Suppressor macrophage treated with lipopolysaccharide for 4 hours (primary cell): ENCODE measurements at regions not wholly inside any gene's neighbourhood (a gene's known extent, or its start where the extent isn't known, plus 50 kb on each side); places are given as distances from the start of the nearest gene placed in this dataset.

ENCODE experiments used
- DNase-seq: peaks from one replicate; pipeline ENCODE4 v3.0.0-alpha.2; 2020

- DNase-seq = no peak
Observed at GRCh38 chr3:193754719-193755118, 161.7 kb downstream of the OPA1 start.

DNA sequence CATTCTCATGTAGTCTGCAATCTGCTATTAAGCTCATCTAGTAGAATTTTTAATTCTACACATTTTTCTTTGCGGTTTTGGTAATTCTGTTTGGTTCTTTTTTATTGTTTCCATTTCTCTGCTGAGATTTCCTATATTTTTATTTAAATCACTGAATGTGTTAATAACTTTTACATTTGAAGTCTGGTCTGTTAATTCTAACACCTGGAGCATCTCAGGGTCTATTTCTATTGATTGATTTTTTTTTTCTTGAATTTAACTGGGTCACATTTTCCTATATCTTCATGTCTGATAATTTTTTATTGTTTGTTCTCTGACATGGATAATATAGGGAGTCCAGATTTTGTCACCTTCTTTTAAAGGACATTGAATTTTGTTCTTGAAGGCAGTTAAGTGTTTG lies 163.5 kb downstream of the OPA1 start:
- DNase-seq = no peak

DNA sequence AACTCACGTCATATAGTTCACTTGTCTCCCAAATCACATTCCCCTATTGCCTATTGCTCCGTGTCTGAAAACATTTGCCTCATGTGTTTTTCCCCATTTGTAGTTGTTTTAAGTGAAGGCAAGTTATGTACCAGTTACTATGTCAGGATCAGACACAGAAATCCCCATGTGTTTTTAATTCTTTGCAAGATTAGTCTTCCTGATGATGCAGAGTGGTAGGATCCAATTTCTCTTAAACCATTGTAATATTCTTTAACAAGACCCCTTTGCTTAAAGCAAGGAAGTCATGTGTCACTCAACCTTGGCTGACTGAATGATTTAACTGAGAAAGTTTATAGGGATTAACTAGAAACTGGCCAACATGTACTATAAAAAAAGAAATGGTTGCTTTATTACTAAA lies 164.4 kb downstream of the OPA1 start:
- DNase-seq = no peak

DNA sequence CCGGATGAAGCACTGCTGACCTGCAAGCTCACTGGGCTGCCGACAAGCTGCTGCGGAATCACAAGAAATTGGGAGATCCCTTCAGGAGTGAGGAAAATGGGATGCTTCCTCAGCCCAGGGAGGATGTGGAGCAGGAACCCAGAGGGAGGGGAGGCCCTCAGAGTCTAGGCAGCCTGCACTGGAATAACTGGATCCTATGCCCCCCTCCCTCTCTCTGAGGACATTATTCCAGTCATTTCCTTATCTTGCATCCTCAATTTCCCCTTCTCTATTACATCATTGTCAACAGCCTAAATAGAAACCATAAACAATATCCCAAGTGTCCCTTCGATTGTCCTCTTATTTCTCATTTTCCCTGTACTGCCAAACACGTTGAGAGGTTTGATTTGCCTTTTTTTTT lies 169.0 kb downstream of the OPA1 start:
- DNase-seq = no peak

GRCh38 chr3:193762657-193763056 lies 169.6 kb downstream of the OPA1 start:
- DNase-seq = no peak

GRCh38 chr3:193764959-193765358 lies 172.0 kb downstream of the OPA1 start:
- DNase-seq = no peak

DNA sequence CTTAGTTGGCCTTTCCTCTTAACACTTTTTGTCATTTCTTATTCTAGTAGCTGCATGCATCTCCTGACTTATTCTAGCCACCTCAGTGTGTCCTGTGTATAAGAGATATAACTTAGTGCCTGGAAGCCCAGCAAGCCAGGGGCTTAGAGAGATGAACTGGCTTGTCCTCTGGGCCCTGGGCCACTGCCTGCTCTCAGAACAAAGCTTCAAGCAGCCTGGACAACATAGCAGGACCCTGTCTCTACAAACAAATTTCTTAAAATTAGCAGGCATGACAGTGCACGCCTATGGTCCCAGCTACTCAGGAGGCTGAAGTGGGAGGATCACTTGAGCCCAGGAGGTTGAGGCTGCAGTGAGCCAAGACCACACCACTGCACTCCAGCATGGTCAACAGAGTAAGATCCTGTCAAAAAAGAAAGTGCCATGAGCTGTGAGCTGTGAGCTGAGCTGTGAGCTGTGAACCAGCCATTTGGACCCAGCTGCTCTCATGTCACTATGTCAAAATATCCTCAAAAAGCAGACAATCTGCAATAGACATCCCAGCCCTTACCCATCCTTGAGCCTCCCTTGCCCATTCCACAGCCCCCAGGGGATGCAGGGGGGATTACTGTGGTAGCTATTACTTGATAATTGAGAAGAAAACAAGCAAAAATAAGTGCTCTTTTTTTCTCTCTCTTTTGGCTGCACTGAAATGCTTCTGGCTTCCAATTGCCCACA lies 174.5 kb downstream of the OPA1 start:
- no peak for DNase-seq

DNA sequence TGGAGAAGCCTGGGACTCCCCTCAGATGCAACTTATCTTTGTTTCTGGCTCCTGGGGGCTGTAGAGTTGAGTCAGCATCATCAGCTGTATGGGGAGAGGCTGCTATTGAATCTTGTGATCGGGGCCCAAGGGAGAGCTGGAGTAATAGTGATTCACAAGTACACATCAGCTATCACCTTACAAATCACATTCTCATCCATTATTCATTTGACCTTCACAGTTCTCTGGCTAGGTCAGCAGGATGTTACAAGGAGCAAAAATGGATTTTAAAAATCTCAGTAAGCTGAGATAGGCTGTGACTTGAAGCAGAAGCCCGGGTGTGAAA lies 175.0 kb downstream of the OPA1 start:
- DNase-seq = no peak

DNA sequence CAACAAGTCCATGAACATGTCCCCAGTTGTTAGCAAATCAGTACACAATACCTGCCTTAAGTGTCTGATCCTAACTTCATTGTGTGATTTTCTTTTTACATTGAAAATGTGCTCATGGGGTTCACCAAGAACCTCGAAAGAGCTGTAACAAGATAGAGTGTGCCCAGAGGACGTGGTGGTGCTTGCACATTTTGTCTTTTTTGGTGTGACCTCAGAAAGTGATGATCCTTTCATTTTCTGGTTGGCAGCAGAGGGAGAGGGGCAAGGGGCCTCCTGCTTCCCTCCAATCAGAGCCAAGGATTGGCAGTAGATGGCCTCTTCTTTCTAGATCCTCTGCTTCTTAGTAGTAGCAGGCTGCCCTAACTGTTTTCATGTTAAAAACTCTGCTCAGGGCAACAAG lies 176.4 kb downstream of the OPA1 start:
- no peak for DNase-seq

DNA sequence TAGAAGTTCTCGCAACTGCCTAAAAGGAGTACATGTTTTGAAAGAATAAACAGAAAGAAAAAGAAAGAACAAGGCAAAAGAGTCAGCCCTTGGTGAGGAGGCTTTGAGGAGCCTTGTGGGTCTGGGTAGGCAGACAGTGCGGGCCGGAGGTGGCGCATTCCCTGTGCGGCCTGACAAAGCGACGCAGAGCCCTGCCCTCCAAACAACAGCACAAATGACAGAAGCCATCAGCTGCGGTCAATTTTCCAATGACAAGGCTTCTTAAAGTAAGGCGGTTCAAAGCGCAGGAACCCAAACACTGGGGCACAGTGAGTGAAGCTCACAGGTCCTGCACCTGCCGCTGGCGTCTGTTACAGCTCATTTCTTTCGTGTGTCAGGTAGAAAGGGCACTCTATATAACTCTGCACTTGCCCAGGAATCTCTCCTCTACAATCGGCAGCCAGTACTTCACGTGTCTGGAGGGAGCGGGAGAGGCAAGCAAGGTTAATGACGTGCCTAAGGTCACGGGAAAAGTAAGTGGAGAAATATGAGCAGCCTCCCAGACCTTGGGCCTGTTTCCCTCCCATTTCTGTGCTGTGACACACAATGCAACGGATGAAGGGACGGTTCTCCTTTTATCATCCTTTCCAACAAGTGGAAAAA lies 178.1 kb downstream of the OPA1 start:
- DNase-seq = no peak

DNA sequence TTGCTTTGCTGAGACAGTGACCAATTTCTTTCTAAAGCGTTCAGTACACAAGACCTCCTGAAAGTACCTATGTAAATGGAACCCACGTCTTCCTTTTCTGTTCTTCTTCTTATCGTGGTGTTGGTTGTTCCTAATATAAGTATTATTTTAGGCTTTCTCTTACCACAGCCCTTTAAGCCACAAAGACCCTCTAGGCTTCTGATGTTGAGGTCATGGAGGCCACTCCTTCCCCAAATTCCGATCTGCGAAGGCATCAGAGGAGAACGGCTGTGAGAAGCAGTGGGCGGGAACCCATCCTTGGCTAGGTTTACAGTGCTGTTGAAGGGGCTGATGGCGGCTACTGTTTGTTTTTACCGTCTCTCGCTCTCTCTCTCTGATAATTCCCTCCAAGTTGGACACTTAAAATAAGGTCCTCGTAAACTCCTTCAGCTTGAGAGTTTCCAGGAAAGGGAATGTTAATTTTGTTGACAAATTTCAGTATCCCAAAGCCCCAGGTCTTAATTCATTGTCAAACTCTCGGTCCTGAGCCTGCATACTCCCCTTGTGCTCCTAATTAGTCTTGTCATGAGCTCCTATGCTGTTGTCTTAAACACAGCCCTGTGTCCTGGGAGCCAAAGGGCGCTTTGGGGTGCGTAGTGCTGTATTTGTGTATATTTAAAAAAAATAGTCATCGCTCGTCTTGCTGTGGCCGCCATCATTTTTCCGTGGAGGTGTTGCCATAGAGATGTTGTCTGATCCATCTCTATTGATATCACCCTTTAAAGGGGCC lies 178.8 kb downstream of the OPA1 start:
- DNase-seq = no peak

DNA sequence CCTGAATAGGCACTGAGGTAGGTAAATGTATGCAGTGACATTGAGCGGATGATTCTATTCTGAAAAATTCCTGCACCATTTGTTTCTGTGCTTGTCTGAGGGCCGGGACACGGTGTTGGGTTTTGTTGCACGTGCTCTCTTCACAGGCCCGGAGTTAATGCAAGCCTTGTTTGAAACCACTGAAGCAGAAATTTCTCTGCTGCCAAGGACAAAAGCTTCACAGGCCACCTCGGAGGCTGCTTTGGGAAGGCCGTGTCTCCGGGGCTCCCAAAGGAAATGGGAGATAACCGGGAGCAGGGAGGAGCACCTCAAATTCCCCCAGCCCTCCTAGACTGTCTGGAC lies 179.4 kb downstream of the OPA1 start:
- DNase-seq = no peak

- DNase-seq = no peak
Observed at GRCh38 chr3:193773266-193774220, 180.5 kb downstream of the OPA1 start.

GRCh38 chr3:193774272-193774915 lies 181.4 kb downstream of the OPA1 start:
- DNase-seq = no peak

DNA sequence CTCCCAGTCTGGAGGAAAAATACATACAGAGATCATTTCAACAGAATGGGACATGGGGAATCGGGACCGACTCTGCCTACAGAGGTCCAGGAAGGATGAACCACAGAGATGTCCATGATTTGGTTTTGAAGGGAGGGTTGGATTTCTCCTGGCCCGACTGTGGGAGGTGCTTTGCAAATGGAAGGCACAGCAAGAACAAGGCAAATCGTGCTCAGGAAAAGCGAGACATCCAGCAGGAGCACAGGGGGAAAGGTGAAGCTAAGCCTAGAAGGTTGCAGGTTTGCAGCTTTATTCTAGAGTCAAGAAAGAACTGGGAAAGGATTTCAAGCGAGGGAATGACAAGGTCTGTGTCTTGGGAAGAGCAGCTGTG lies 181.9 kb downstream of the OPA1 start:
- DNase-seq = no peak

- no peak for DNase-seq
Observed at GRCh38 chr3:193775421-193776077, 182.5 kb downstream of the OPA1 start.

DNA sequence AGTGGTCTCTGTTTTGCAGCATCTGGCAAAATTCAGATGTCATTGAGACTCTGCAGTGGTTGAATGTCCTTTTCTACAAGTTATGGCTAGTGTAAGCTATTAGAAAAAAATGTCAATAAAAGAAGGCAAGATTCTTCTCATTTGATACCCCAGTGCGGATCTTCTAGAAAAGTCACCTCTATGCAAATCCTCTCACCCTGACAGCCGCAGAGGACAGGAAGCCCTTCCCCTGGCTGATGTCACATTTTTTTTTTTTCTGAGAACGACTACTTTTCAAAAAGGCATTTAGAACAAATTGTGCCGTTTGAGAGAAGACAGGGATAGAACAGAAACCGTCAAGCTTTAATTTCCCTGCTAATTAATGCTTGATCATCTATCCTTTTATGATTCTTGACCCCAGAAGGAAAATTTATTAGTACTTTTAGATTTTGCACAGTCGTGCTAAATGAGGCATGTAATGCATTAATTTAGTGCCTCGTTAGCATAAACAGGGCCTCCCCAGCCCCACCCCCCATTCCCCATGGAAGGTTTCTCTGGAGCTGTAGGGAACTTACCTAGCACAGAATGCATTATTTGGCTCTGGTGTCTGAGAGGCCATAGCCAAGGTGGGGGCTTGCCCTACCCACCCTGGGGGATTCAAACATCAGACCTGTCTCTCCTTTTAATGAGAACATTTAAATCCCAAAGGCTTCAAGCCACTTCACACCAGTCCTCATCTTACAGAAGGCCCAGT lies 183.8 kb downstream of the OPA1 start:
- no peak for DNase-seq

DNA sequence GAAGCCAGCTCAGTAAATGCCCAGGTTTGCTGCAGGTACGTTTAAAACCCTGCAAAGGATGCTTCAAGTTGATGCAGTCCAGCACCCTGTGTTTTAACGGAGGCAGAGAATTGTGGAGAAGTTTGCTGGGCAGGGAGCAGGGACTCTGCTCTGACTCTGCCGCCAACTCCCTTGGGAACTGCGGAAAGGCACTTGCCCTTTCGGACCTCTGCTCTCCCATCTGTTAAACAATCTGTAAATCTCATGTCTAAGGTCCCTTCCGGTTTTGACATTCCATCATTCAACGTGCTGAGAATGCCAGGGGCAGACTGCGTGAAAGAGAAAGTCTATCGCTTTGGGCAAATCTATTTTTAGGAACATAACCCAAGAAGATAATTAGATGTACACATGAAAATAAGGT lies 184.5 kb downstream of the OPA1 start:
- no peak for DNase-seq

DNA sequence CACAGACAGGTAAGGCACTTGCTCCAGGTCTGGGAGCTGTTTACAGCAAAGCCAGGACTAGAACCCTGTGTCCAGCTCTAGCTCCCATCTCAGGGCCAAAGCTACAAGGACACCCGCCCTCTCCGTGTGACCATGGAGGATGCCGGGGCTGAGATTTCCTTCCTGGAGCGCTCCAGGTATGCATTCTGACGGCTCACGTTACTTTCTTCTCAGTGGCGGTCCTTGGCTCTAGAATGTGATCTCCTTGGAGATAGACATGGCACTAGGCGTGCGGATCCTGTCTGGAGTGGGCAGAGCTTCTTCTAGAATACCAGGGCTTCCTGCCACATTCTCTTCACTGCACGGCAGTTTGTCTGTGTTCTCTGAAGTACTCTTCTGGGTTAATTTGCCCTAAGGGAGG lies 185.7 kb downstream of the OPA1 start:
- DNase-seq = no peak

GRCh38 chr3:193779933-193780332 lies 186.9 kb downstream of the OPA1 start:
- no peak for DNase-seq

- DNase-seq = no peak
Observed at GRCh38 chr3:193780397-193780796, 187.4 kb downstream of the OPA1 start.
